ENCODE measurements at regions not wholly inside any gene's neighbourhood (a gene's known extent, or its start where the extent isn't known, plus 50 kb on each side); places are given as distances from the start of the nearest gene placed in this dataset.
A peak's percentile ranks its signal among the peaks of the same experiment; 100 is the strongest.
"Not testable (repeated sequence)": the region's sequence is repeated elsewhere in the genome, so short reads cannot be mapped to it uniquely, and the experiment has no call there.

DNA sequence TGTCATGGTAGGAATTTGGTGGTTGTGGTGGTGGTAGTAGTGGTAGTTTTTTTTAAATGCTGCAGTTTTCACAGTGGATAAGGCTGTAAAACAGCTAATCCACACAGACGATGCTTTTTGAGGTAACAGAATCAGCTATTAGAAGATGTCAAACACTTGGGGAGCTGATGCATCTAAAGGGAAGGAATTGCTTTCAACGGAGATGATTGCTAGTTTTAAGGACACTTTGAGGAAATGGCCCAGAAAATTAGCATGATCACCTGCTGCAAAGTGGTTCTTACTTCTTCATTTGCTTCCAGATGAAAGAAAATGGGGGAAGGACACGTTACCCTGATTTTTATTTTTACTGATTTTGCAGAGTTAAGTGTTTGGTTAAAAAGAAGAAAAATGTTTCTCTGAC, 178.2 kb upstream of the ATP10B start:
- DNase-seq: peak in 2 of 3 experiments; percentile 22 to 79

DNA sequence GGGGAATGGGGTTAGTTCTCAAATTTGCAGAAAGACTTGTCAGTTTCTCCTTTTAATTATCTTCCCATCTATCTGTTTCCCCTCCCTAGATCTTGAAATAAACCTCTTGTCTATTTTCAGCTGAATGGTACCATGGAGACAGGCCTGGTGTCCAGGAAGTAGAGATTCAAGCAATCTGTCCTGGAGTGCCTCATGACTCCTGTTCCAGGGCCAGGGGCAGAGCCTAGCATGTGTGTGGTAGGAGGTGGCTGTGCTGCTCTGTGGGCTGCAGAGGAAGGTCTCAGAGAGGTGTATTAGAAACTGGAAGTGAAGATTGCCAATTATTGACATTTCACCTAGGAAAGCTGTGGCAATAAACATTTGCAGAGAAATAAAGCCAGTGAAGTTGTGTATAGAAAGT, 175.8 kb upstream of the ATP10B start:
- peak in 1 of 3 experiments; percentile 8 for DNase-seq

DNA sequence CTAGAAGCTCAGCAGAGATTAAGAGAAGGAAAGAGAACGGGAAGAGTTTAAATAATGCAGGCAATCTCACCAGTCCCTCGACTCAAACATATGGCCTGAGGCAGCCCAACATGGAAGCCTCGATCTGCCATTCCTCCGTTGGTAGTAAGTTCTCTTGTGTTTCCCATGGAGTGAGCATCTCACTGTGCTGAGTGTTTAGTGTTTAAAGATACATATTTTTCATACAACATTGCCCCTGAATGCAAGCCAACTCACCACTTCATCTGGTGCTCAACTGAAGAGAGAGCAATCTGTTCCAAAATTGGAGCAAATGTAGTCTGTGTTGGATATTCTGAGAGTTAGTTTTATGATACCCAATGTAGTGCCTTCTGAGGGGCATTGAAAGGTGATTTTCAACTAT, 171.5 kb upstream of the ATP10B start:
- DNase-seq: peak in 1 of 3 experiments; percentile 69

DNA sequence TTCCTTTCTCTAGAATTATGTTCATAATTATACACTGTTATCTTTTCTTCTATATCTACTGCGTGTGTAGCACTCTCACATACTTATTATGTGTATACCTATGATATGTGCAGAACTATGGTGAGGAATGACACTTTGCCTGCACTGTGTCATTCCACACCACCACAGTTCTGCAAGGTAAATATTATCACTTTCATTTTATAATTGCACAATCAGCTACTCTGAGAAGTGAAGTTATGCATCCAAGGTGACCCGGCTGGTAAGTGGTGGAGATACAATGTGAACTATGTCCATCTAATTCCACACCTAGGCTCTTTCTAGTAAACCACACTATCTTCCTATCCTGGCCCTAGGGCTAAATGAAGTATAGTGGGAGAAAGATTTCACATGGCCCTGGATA, 170.1 kb upstream of the ATP10B start:
- DNase-seq: no peak

- DNase-seq: no peak
Measured at GRCh38 chr5:161009817-161010216, 157.8 kb upstream of the ATP10B start.

- DNase-seq: no peak
Measured at GRCh38 chr5:161009194-161009593, 157.2 kb upstream of the ATP10B start.

DNA sequence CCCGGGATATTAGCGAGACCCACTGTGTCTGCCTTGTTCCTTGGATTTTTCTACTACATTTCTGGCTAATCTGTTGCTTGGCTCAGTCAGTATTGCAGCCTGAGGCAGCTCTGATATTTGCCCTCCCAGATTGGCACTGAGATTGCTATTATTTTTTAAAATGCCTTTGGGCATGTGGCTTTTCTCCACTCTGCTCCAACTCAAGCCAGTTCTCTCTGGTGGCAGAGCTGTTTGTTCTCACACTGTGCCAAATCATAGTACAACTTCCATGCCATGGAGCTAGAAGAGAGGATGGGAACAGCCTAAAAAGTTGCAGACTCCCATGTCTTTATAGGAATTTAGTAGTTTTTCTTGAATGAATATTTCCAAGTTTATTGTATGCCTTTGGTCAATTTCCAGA, 155.9 kb upstream of the ATP10B start:
- no peak for DNase-seq

- DNase-seq: peak in 1 of 3 experiments; percentile 50
Measured at GRCh38 chr5:161002571-161003074, 150.6 kb upstream of the ATP10B start.

GRCh38 chr5:161001604-161002003, 149.6 kb upstream of the ATP10B start:
- no peak for DNase-seq

GRCh38 chr5:161001142-161001541, 149.1 kb upstream of the ATP10B start:
- not testable (repeated sequence) for DNase-seq

DNA sequence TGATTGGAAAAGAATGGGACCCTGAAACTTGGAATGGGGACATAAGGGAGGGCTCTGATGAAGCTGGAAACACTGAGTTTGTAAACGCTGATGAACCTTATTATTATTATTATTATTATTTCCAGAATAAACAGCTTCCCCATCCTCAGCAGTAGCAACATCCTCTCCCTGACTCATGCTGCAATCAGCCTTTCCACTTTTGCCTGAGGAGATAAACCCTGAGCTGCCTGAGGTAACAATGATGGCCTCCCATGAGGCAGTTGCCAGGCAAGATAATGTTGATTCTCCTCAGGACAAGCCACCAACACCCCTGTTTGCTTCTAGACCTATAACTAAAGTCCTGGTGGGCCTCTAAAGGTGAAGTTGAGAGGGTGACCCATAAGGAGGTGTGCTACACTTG, 139.2 kb upstream of the ATP10B start:
- DNase-seq: no peak

- no peak for DNase-seq
Measured at GRCh38 chr5:160979385-160979784, 127.4 kb upstream of the ATP10B start.

- DNase-seq: no peak
Measured at GRCh38 chr5:160978944-160979343, 126.9 kb upstream of the ATP10B start.

DNA sequence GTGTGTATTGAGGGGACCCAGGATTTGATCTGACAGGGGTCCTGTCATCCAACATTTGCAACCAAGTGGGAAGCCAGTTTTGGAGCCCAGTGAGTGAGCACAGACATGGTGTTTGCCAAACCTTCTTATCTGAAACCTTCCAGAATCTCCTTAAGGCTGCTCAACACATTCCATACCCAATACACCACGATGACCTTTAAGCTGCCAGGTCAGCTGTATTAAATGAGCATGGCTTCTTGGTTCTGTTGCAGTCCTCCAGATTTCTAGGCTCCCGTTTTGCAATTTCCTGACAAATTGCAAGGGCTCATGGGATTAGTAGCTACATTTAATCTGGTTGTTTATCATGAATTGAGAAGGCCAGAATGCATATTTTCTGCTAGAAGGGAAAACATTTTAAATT, 124.2 kb upstream of the ATP10B start:
- DNase-seq: no peak

DNA sequence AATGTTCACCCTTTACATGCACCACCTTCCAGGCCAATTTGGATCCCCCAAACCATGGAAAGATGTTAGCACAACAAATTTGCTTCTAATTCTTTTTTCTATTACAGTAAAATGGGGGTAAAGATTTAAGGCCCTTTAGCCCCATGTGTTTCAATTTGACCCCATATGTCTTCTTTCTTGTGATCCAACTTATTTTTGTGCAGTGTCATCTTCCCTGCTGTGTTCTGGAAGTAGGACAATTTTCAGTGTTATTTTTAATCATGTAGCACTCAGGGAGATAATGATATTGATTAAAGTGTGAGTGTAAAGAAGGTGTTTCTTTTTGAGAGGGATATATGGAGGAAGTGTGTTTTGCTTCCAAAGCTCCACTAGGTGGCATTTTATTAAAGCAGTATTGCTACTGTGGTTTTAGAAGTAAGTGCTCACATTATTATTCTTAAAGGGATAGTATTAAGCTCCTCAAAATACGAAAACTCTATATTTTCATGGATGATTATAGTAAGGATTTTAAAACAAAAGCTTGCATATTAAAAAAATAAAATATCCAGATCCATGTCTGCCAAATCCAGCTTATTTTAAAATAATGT, 118.7 kb upstream of the ATP10B start:
- DNase-seq: peak in 2 of 3 experiments; percentile 14 to 28

DNA sequence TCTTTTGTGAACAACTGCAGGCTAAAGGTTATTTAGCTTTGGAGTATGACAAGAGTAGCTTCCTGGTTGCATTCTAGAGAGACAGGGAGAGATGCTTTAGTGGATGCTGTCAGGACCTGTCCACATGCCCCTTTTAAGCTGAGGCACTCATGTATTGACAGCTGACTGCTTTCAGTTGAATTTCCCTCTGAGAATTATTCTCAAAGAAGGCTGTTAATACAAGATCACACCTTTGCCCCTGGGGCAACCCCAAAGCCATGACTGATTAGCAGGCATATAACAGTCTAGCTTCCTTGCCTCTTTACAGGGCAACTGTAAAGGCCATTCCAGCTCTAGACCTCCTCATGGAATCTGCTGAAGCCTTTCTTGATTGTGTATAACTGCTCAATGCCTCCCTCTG, 117.6 kb upstream of the ATP10B start:
- no peak for DNase-seq

- no peak for DNase-seq
Measured at GRCh38 chr5:160968480-160968879, 116.5 kb upstream of the ATP10B start.

- DNase-seq: no peak
Measured at GRCh38 chr5:160966921-160967320, 114.9 kb upstream of the ATP10B start.

GRCh38 chr5:160961761-160962160, 109.8 kb upstream of the ATP10B start:
- DNase-seq: peak in 1 of 3 experiments; percentile 14

- no peak for DNase-seq
Measured at GRCh38 chr5:160961038-160961437, 109.0 kb upstream of the ATP10B start.

- no peak for DNase-seq
Measured at GRCh38 chr5:160960592-160960991, 108.6 kb upstream of the ATP10B start.

- no peak for DNase-seq
Measured at GRCh38 chr5:160959804-160960203, 107.8 kb upstream of the ATP10B start.

DNA sequence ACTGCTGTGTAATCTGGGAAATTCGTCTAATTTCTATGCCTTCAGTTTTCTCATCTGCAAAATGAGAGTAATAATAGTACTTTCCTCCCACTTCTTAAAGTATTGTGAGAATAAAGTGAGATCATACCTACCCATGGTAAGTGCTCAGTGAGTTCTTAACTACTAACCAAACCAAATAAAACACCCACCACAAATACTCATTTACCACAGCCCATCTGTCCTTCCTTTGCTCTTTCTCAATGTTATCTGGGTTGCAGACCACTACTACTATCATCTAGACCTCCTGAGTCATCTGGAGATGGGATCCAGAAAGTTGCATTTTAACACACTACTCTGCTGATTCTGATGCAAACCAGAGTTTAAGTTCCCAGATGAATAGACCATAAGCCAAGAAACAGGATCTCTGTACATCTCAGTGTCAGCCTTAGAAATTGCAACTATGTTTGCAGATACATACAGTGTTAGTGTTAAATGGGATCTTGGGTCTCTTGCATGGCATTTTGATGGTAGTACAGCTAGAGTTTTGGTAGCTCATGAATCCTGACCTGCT, 105.4 kb upstream of the ATP10B start:
- no peak for DNase-seq

DNA sequence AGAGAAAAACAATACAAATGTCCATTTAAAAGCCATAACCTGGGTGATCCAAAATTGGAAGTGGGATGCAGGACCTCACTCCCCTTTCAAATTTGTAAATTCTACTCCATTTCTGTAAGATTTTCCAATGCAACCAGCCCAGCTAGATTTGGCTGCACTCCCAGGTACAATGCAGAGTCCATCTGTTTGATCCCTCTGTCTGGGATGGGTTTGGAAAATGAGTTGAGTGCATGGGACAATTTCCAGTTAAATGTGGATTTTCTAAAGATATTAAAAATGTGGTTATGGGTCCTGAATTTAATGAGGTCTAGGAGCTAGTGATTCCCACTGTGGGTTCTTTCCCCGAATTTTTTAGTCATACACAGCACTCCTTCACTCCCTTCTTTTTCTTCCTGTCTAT, 104.0 kb upstream of the ATP10B start:
- no peak for DNase-seq

DNA sequence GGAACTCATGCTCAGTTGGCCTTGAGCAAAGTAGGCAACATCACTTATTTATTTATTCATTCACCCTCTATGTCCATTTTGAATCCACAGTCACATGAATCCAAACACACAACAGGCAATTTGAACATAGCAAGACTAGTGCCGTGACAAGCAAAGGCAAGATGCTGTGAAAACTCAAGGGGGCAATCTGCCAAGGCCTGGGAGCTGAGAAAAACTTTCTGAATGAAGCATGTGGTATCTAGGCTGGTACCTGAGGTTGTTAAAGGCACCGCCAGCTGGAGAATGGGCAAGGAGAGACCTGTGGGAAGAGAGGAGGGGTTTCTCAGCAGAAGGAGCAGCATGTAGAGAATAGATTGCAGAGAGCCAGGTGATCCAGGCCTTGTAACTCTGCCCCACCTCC, 98.3 kb upstream of the ATP10B start:
- DNase-seq: no peak
